Upper lobe of left lung (tissue), 6 donors: ENCODE measurements at regions not wholly inside any gene's neighbourhood (a gene's known extent, or its start where the extent isn't known, plus 50 kb on each side); places are given as distances from the start of the nearest gene placed in this dataset.

Experiments used
- ATAC-seq, 2 donors: fragments of 200-7000 bp; cut with Tn5 transposase; one replicate each; pipeline ENCODE4 v1.9.1; 2022; ENCODE audit warnings: mild to moderate bottlenecking in 2 of 2, moderate library complexity in 2 of 2; ENCODE audit not compliant: low FRiP score in 2 of 2
- DNase-seq, 2 donors: peaks; one replicate each; pipeline ENCODE4 v3.0.0-alpha.2; 2019 to 2020
- H3K27ac ChIP-seq, 4 donors: fragments of 200-600 bp; sonication (generic); one replicate each; pipeline ENCODE4 v1.5.1; 2016 to 2019
- H3K27me3 ChIP-seq, 4 donors: fragments of 200-600 bp; sonication (generic); one replicate each; pipeline ENCODE4 v1.5.1; 2017 to 2019
- H3K36me3 ChIP-seq, 4 donors: fragments of 200-600 bp; sonication (generic); one replicate each; pipeline ENCODE4 v1.5.1; 2016 to 2019
- H3K4me1 ChIP-seq, 4 donors: fragments of 200-600 bp; sonication (generic); one replicate each; pipeline ENCODE4 v1.5.1; 2018 to 2019
- H3K4me3 ChIP-seq, 4 donors: fragments of 200-600 bp; sonication (generic); one replicate each; pipeline ENCODE4 v1.5.1; 2017 to 2019; ENCODE audit warnings: mild to moderate bottlenecking in 2 of 4, moderate library complexity in 1 of 4
- H3K9me3 ChIP-seq, 4 donors: fragments of 200-600 bp; sonication (generic); one replicate each; pipeline ENCODE4 v1.5.1; 2018 to 2019
- CTCF ChIP-seq, 6 experiments: fragments of 450-650 bp in 4 of 6; fragments of 200-600 bp in 2 of 6; sonication (generic) in 2 of 6; IDR thresholded peaks; one replicate each; pipeline ENCODE4 v1.5.1; 2016 to 2019; ENCODE audit warnings: antibody characterized with exemption in 6 of 6
- EP300 ChIP-seq, 4 donors: sonication (generic); formaldehyde crosslinking; IDR thresholded peaks; one replicate each; pipeline ENCODE4 v1.5.1; 2017; ENCODE audit warnings: antibody characterized with exemption in 4 of 4, control low read depth in 2 of 4
- POLR2A ChIP-seq, 4 donors: fragments of 450-650 bp; IDR thresholded peaks; one replicate each; pipeline ENCODE4 v1.5.1; 2016 to 2017; ENCODE audit warnings: antibody characterized with exemption in 4 of 4, mild to moderate bottlenecking in 2 of 4
- POLR2AphosphoS5 ChIP-seq, 2 donors: sonication (generic); formaldehyde crosslinking; IDR thresholded peaks; one replicate each; pipeline ENCODE4 v1.5.1; 2017; ENCODE audit warnings: antibody characterized with exemption in 2 of 2
- WGBS, 2 donors: methylation state at CpG; one replicate each; pipeline ENCODE4 v1.1.5; 2017 to 2018; 5-methylcytosine and 5-hydroxymethylcytosine counted together
- donor health status: DM: no; HTN: no; CAD: no; lungs with moderate emphysema.
- donor health status: DM: no; HTN: yes; CAD: no; lungs with severe emphysema.

GRCh38 chr20:51321343-51322163 is 221.0 kb downstream of the NFATC2 start:
- WGBS, 2 donors: 79 to 84% methylated on average over 15 to 17 of the region's 17 CpGs

GRCh38 chr20:51319522-51319921 is 223.0 kb downstream of the NFATC2 start:
- Histone ChIP-seq H3K4me1 (no peaks in the 10 kb centered on the region), H3K9me3 (no peaks in the 10 kb centered on the region), H3K4me3 (no peak overlapping the region), H3K27me3 (no peaks in the 10 kb centered on the region), H3K36me3 (no peaks in the 10 kb centered on the region), H3K27ac (no peak overlapping the region)
- ATAC-seq: no peak
- 67 to 81% methylated on average over 5 of the region's 5 CpGs for WGBS, 2 donors
- no peak for TF ChIP-seq POLR2A (IDR thresholded peaks at IDR 0.05)
- no peak for TF ChIP-seq EP300 (IDR thresholded peaks at IDR 0.05)
- no peak for TF ChIP-seq CTCF (IDR thresholded peaks at IDR 0.05)
- TF ChIP-seq POLR2AphosphoS5 (IDR thresholded peaks at IDR 0.05): no peak
- DNase-seq: no peak

More at GRCh38 chr20:51321343-51322163, 221.0 kb downstream of the NFATC2 start:
- H3K4me1 ChIP-seq: no peaks in the 10 kb centered on the region
- H3K27me3 ChIP-seq: no peaks in the 10 kb centered on the region
- no peak for TF ChIP-seq POLR2A (IDR thresholded peaks at IDR 0.05)
- TF ChIP-seq POLR2AphosphoS5 (IDR thresholded peaks at IDR 0.05): no peak
- no peaks in the 10 kb centered on the region for H3K36me3 ChIP-seq
- H3K4me3 ChIP-seq: no peak overlapping the region
- no peak for ATAC-seq
- DNase-seq: no peak
- no peaks in the 10 kb centered on the region for H3K9me3 ChIP-seq
- H3K27ac ChIP-seq: no peak overlapping the region

GRCh38 chr20:51318058-51318949 is 224.2 kb downstream of the NFATC2 start:
- TF ChIP-seq EP300 (IDR thresholded peaks at IDR 0.05) (no peak), CTCF (IDR thresholded peaks at IDR 0.05) (peak; percentile 22 to 55 (median 36))
- Histone ChIP-seq H3K36me3 (no peaks in the 10 kb centered on the region), H3K4me3 (no peak overlapping the region), H3K4me1 (no peaks in the 10 kb centered on the region), H3K9me3 (no peaks in the 10 kb centered on the region), H3K27ac (no peak overlapping the region), H3K27me3 (no peaks in the 10 kb centered on the region)
- ATAC-seq (peak in 1 of 2 donors; percentile 28), DNase-seq (peak; percentile 33 to 63)
- WGBS, 2 donors: 56 to 71% methylated on average over 16 to 27 of the region's 27 CpGs

GRCh38 chr20:51315390-51315789 is 227.1 kb downstream of the NFATC2 start:
- H3K4me3 ChIP-seq: no peak overlapping the region
- H3K4me1 ChIP-seq: no peaks in the 10 kb centered on the region
- DNase-seq: no peak
- H3K36me3 ChIP-seq: no peaks in the 10 kb centered on the region
- H3K9me3 ChIP-seq: no peaks in the 10 kb centered on the region
- no peaks in the 10 kb centered on the region for H3K27me3 ChIP-seq
- TF ChIP-seq POLR2A (IDR thresholded peaks at IDR 0.05) (no peak), POLR2AphosphoS5 (IDR thresholded peaks at IDR 0.05) (no peak), EP300 (IDR thresholded peaks at IDR 0.05) (no peak), CTCF (IDR thresholded peaks at IDR 0.05) (no peak)
- no peak overlapping the region for H3K27ac ChIP-seq
- no peak for ATAC-seq

GRCh38 chr20:51313358-51313827 is 229.1 kb downstream of the NFATC2 start:
- DNase-seq (no peak), ATAC-seq (no peak)
- WGBS, 2 donors: 64 to 76% methylated on average over 4 to 5 of the region's 5 CpGs
- Histone ChIP-seq H3K4me1 (no peaks in the 10 kb centered on the region), H3K9me3 (no peaks in the 10 kb centered on the region), H3K36me3 (no peaks in the 10 kb centered on the region), H3K4me3 (no peak overlapping the region), H3K27me3 (no peaks in the 10 kb centered on the region), H3K27ac (no peak overlapping the region)
- TF ChIP-seq CTCF (IDR thresholded peaks at IDR 0.05) (no peak), POLR2AphosphoS5 (IDR thresholded peaks at IDR 0.05) (no peak), POLR2A (IDR thresholded peaks at IDR 0.05) (no peak), EP300 (IDR thresholded peaks at IDR 0.05) (no peak)
